ENCODE measurements at regions not wholly inside any gene's neighbourhood (a gene's known extent, or its start where the extent isn't known, plus 50 kb on each side); places are given as distances from the start of the nearest gene placed in this dataset.

DNA sequence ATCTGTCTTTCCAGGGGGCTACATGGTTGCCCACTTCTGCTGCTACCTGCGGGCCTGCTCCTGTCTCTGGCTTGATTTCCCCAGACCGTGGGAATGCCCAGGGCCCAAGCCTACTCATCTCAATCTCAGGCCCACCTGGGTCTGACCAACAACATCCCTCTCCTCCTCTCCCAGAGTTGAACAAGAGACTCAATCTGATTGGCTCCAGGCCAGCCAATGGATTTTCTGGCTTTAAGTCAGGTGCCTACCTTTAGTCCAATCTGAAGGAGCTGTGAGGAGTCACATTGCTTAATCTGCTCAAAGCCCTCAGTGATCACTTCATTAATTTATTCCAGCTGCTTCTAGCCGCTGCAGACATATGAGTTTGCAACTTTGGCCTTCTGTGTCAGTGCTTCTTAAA is 162.4 kb upstream of the KCNG1 start:
- H2AFZ ChIP-seq (ENCODE audit: low read depth), result no peak overlapping the region

More for the DNA sequence above, 162.4 kb upstream of the KCNG1 start:
- Histone ChIP-seq H4K20me1 (ENCODE audit: insufficient read depth) (no peaks in the 10 kb centered on the region), H3K36me3 (replicated peaks in 1 of 2; ENCODE audit: control insufficient read depth in 1 of 2, insufficient read depth in 2 of 2, low read length in 1 of 2) (no peaks in the 10 kb centered on the region), H3K4me1 (ENCODE audit: control insufficient read depth in 1 of 2, insufficient read depth in 2 of 2, low read depth in 1 of 2, low read length in 1 of 2) (peaks cover 0 to 20% of the 10 kb centered on the region in 2 experiments; a peak in 1 of 4 replicates), H3K27me3 (ENCODE audit: insufficient read depth) (no peaks in the 10 kb centered on the region), H3K79me2 (ENCODE audit: insufficient read depth) (no peaks in the 10 kb centered on the region), H3K9ac (no peak overlapping the region), H3K9me2 (no peaks in the 10 kb centered on the region), H3F3A (replicated peaks; ENCODE audit: insufficient read depth) (no peaks in the 10 kb centered on the region), H3K27ac (ENCODE audit: low read depth in 2 of 2, low read length in 1 of 2) (no peak overlapping the region; a peak in 1 of 4 replicates), H3K4me2 (no peak overlapping the region), H3K9me3 (no peaks in the 10 kb centered on the region), H3K4me3 (ENCODE audit: low read depth in 2 of 2, low read length in 1 of 2) (no peak overlapping the region)
- DNase-seq, result no peak
- whole genome bisulfite sequencing (ENCODE audit: low lambda C conversion rate), result 81% methylated on average over 3 of the region's 3 CpGs
- ChIA-PET POLR2A (no interaction called here), CTCF (interaction anchor here (1.6 kb wide), 1 partner anchor 10 kb away, joined by 3 read pairs; no protein-coding TSS in a partner anchor)
- TF ChIP-seq EZH2phosphoT487 (IDR thresholded peaks at IDR 0.05; ENCODE audit: borderline replicate concordance, low read depth), result no peak
- TF ChIP-seq EP300 (IDR thresholded peaks at IDR 0.05; ENCODE audit: borderline replicate concordance in 1 of 2, low read depth in 1 of 2, low read length in 1 of 2), result no peak
- TF ChIP-seq FOXM1 (IDR thresholded peaks at IDR 0.05; ENCODE audit: low read depth), result no peak
- no peak for TF ChIP-seq RFX5 (IDR thresholded peaks at IDR 0.05; ENCODE audit: low read length)
- TF ChIP-seq TEAD4 (IDR thresholded peaks at IDR 0.05; ENCODE audit: borderline replicate concordance, insufficient read depth), result no peak
- TF ChIP-seq ELF1 (IDR thresholded peaks at IDR 0.05), result no peak
- TF ChIP-seq, protein P1, sequence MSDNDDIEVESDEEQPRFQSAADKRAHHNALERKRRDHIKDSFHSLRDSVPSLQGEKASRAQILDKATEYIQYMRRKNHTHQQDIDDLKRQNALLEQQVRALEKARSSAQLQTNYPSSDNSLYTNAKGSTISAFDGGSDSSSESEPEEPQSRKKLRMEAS (IDR thresholded peaks at IDR 0.05; ENCODE audit: low read depth), result no peak
- no peak for TF ChIP-seq POLR2AphosphoS5 (IDR thresholded peaks at IDR 0.05; ENCODE audit: low read depth, low read length)
- TF ChIP-seq, protein P2, sequence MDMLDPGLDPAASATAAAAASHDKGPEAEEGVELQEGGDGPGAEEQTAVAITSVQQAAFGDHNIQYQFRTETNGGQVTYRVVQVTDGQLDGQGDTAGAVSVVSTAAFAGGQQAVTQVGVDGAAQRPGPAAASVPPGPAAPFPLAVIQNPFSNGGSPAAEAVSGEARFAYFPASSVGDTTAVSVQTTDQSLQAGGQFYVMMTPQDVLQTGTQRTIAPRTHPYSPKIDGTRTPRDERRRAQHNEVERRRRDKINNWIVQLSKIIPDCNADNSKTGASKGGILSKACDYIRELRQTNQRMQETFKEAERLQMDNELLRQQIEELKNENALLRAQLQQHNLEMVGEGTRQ (IDR thresholded peaks at IDR 0.05; ENCODE audit: borderline replicate concordance, low read depth, low read length), result no peak
- no peak for TF ChIP-seq FOXJ3 (CRISPR knock-in tag; IDR thresholded peaks at IDR 0.05)
- TF ChIP-seq NRF1 (IDR thresholded peaks at IDR 0.05; ENCODE audit: low read depth, low read length), result no peak
- TF ChIP-seq, protein P3, sequence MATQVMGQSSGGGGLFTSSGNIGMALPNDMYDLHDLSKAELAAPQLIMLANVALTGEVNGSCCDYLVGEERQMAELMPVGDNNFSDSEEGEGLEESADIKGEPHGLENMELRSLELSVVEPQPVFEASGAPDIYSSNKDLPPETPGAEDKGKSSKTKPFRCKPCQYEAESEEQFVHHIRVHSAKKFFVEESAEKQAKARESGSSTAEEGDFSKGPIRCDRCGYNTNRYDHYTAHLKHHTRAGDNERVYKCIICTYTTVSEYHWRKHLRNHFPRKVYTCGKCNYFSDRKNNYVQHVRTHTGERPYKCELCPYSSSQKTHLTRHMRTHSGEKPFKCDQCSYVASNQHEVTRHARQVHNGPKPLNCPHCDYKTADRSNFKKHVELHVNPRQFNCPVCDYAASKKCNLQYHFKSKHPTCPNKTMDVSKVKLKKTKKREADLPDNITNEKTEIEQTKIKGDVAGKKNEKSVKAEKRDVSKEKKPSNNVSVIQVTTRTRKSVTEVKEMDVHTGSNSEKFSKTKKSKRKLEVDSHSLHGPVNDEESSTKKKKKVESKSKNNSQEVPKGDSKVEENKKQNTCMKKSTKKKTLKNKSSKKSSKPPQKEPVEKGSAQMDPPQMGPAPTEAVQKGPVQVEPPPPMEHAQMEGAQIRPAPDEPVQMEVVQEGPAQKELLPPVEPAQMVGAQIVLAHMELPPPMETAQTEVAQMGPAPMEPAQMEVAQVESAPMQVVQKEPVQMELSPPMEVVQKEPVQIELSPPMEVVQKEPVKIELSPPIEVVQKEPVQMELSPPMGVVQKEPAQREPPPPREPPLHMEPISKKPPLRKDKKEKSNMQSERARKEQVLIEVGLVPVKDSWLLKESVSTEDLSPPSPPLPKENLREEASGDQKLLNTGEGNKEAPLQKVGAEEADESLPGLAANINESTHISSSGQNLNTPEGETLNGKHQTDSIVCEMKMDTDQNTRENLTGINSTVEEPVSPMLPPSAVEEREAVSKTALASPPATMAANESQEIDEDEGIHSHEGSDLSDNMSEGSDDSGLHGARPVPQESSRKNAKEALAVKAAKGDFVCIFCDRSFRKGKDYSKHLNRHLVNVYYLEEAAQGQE (IDR thresholded peaks at IDR 0.05; ENCODE audit: low read depth, low read length), result no peak
- TF ChIP-seq JUND (IDR thresholded peaks at IDR 0.05), result no peak
- TF ChIP-seq, protein P4, sequence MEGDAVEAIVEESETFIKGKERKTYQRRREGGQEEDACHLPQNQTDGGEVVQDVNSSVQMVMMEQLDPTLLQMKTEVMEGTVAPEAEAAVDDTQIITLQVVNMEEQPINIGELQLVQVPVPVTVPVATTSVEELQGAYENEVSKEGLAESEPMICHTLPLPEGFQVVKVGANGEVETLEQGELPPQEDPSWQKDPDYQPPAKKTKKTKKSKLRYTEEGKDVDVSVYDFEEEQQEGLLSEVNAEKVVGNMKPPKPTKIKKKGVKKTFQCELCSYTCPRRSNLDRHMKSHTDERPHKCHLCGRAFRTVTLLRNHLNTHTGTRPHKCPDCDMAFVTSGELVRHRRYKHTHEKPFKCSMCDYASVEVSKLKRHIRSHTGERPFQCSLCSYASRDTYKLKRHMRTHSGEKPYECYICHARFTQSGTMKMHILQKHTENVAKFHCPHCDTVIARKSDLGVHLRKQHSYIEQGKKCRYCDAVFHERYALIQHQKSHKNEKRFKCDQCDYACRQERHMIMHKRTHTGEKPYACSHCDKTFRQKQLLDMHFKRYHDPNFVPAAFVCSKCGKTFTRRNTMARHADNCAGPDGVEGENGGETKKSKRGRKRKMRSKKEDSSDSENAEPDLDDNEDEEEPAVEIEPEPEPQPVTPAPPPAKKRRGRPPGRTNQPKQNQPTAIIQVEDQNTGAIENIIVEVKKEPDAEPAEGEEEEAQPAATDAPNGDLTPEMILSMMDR (IDR thresholded peaks at IDR 0.05), result no peak
- TF ChIP-seq SMC3 (IDR thresholded peaks at IDR 0.05; ENCODE audit: low read depth, low read length), result no peak
- no peak for TF ChIP-seq GABPA (IDR thresholded peaks at IDR 0.05; ENCODE audit: low read depth)

Measured in SK-N-SH (cell line).